HCT116 (cell line): ENCODE measurements at regions not wholly inside any gene's neighbourhood (a gene's known extent, or its start where the extent isn't known, plus 50 kb on each side); places are given as distances from the start of the nearest gene placed in this dataset.

Experiments used
- ATAC-seq: fragments of 200-7000 bp; cut with Tn5 transposase; 2 replicates; pipeline ENCODE4 v1.9.1; 2020; ENCODE audit warnings: mild to moderate bottlenecking, moderate library complexity
- BruUV-seq: library from RNA; stranded (reverse); fragments of 400-500 nt; replicated peaks from 2 replicates; lab custom pipeline; 2021; lab: Mats Ljungman, UMichigan
- CTCF ChIA-PET: fragments of 300-600 bp; sonication (Branson Sonifier 250); formaldehyde crosslinking; loops from one replicate; lab custom pipeline; 2021; ENCODE audit warnings: antibody characterized with exemption; lab: Charles Lee
- POLR2A ChIA-PET: fragments of 300-600, 350-600 bp; sonication (Branson Sonifier 250); formaldehyde crosslinking; loops from one replicate; lab custom pipeline; 2021; ENCODE audit warnings: antibody characterized with exemption; lab: Charles Lee
- RAD21 ChIA-PET, 2 experiments: fragments of 300-600 bp; sonication (Branson Sonifier 250); formaldehyde crosslinking; loops; one replicate each; lab custom pipeline; 2023; ENCODE audit warnings: low total read pairs in 2 of 2; ENCODE audit not compliant: uncharacterized antibody in 2 of 2, unreplicated experiment in 2 of 2, low non-redundant PET in 1 of 2; lab: Charles Lee
- DNase-seq: peaks from one replicate; pipeline ENCODE4 v3.0.0-alpha.2; 2010; ENCODE audit warnings: low read depth, low spot score
- H2AFZ ChIP-seq: fragments of 200-600 bp; shearing (Covaris generic), sonication (generic); 2 replicates; pipeline ENCODE4 v1.6.1; 2017; ENCODE audit warnings: low read depth, mixed run types, mixed read lengths, antibody characterized with exemption, low read length; ENCODE audit not compliant: poor library complexity, severe bottlenecking
- H3K27ac ChIP-seq: 2 replicates; pipeline ENCODE4 v1.5.1; 2012; ENCODE audit warnings: low read depth, low read length
- H3K27me3 ChIP-seq: fragments of 200-600 bp; sonication (generic); 2 replicates; pipeline ENCODE4 v1.6.1; 2016; ENCODE audit warnings: mixed run types, low read length, mixed read lengths; ENCODE audit not compliant: insufficient read depth
- H3K36me3 ChIP-seq, 2 experiments: fragments of 200-500 bp in 1 of 2; fragments of 200-600 bp in 1 of 2; sonication (Bioruptor generic) in 1 of 2; sonication (generic) in 1 of 2; 2 replicates each; pipeline versions ENCODE4 v1.5.1 to v1.6.1; 2014 to 2016; ENCODE audit warnings: low read length in 2 of 2, inconsistent platforms in 1 of 2, mixed read lengths in 1 of 2, mixed run types in 1 of 2; ENCODE audit not compliant: insufficient read depth in 2 of 2, control insufficient read depth in 1 of 2
- H3K4me1 ChIP-seq, 2 experiments: fragments of 200-600 bp in 1 of 2; sonication (generic) in 1 of 2; 2 replicates each; pipeline versions ENCODE4 v1.5.1 to v1.6.1; 2012 to 2017; ENCODE audit warnings: low read length in 2 of 2, inconsistent platforms in 1 of 2, mild to moderate bottlenecking in 1 of 2, mixed read lengths in 1 of 2, mixed run types in 1 of 2, moderate library complexity in 1 of 2; ENCODE audit not compliant: insufficient read depth in 2 of 2, control insufficient read depth in 1 of 2
- H3K4me2 ChIP-seq: fragments of 200-600 bp; sonication (generic); 2 replicates; pipeline ENCODE4 v1.6.1; 2017; ENCODE audit warnings: mixed run types, low read length, mixed read lengths
- H3K4me3 ChIP-seq, 2 experiments: fragments of 200-600 bp in 1 of 2; sonication (generic) in 1 of 2; replicated peaks in 1 of 2; 2 replicates each; pipeline ENCODE4 v1.5.1; 2011 to 2016; ENCODE audit warnings: low read length in 2 of 2, control low read depth in 1 of 2, low read depth in 1 of 2, mild to moderate bottlenecking in 1 of 2, mixed read lengths in 1 of 2, mixed run types in 1 of 2
- H3K79me2 ChIP-seq: fragments of 200-600 bp; sonication (generic); 2 replicates; pipeline ENCODE4 v1.6.1; 2017; ENCODE audit warnings: mild to moderate bottlenecking, mixed run types, low read length, moderate library complexity, mixed read lengths; ENCODE audit not compliant: insufficient read depth
- H3K9ac ChIP-seq: fragments of 200-600 bp; sonication (generic); 2 replicates; pipeline ENCODE4 v1.6.1; 2016; ENCODE audit warnings: low read length, mixed read lengths
- H3K9me2 ChIP-seq: fragments of 200-600 bp; sonication (generic), shearing (Covaris generic); 2 replicates; pipeline ENCODE4 v1.6.1; 2017; ENCODE audit warnings: mixed run types, mild to moderate bottlenecking, moderate library complexity; ENCODE audit not compliant: insufficient read depth
- H3K9me3 ChIP-seq, 2 experiments: fragments of 200-500 bp in 1 of 2; fragments of 200-600 bp in 1 of 2; sonication (Bioruptor generic) in 1 of 2; sonication (generic) in 1 of 2; 2 replicates each; pipeline ENCODE4 v1.6.1; 2014 to 2017; ENCODE audit warnings: low read length in 2 of 2, mixed read lengths in 2 of 2, inconsistent platforms in 1 of 2, low read depth in 1 of 2, mild to moderate bottlenecking in 1 of 2, mixed run types in 1 of 2, moderate library complexity in 1 of 2; ENCODE audit not compliant: control insufficient read depth in 1 of 2, insufficient read depth in 1 of 2
- H4K20me1 ChIP-seq: fragments of 200-600 bp; sonication (generic), shearing (Covaris generic); 2 replicates; pipeline ENCODE4 v1.6.1; 2017; ENCODE audit warnings: mixed run types, mild to moderate bottlenecking, moderate library complexity; ENCODE audit not compliant: insufficient read depth
- ATF3 ChIP-seq: IDR thresholded peaks from 2 replicates; pipeline ENCODE4 v1.6.1; 2012
- CBX3 ChIP-seq: IDR thresholded peaks from 2 replicates; pipeline ENCODE4 v1.6.1; 2012; ENCODE audit warnings: low read depth
- CEBPB ChIP-seq: IDR thresholded peaks from 2 replicates; pipeline ENCODE4 v1.6.1; 2012; ENCODE audit warnings: low read depth
- CTCF ChIP-seq, 3 experiments: fragments of 200-600 bp in 1 of 3; sonication (generic) in 1 of 3; IDR thresholded peaks in 2 of 3; conservative IDR thresholded peaks in 1 of 3; 2 replicates each; pipeline ENCODE4 v1.5.1; 2012 to 2017; ENCODE audit warnings: low read depth in 2 of 3, low read length in 2 of 3, antibody characterized with exemption in 1 of 3, borderline replicate concordance in 1 of 3, control low read depth in 1 of 3, mild to moderate bottlenecking in 1 of 3, mixed read lengths in 1 of 3, mixed run types in 1 of 3, moderate library complexity in 1 of 3; ENCODE audit not compliant: insufficient read depth in 1 of 3
- EGR1 ChIP-seq: IDR thresholded peaks from 2 replicates; pipeline ENCODE4 v1.6.1; 2012; ENCODE audit warnings: low read depth
- ELF1 ChIP-seq: IDR thresholded peaks from 2 replicates; pipeline ENCODE4 v1.6.1; 2012; ENCODE audit warnings: low read depth, borderline replicate concordance
- EZH2 ChIP-seq: fragments of 200-600 bp; sonication (generic); IDR thresholded peaks from 2 replicates; pipeline ENCODE4 v1.6.1; 2017; ENCODE audit warnings: antibody characterized with exemption, mixed run types
- EZH2phosphoT487 ChIP-seq: fragments of 200-600 bp; IDR thresholded peaks from 2 replicates; pipeline ENCODE4 v1.6.1; 2018; ENCODE audit warnings: antibody characterized with exemption, borderline replicate concordance
- FOSL1 ChIP-seq: IDR thresholded peaks from 2 replicates; pipeline ENCODE4 v1.6.1; 2012; ENCODE audit warnings: low read depth
- JUND ChIP-seq: IDR thresholded peaks from 2 replicates; pipeline ENCODE4 v1.6.1; 2012
- MAX ChIP-seq: IDR thresholded peaks from 2 replicates; pipeline ENCODE4 v1.6.1; 2012
- POLR2AphosphoS5 ChIP-seq: IDR thresholded peaks from 2 replicates; pipeline ENCODE4 v1.6.1; 2011; ENCODE audit warnings: mild to moderate bottlenecking, low read depth, low read length, moderate library complexity
- RAD21 ChIP-seq: IDR thresholded peaks from 2 replicates; pipeline ENCODE4 v1.6.1; 2012; ENCODE audit warnings: low read depth, mild to moderate bottlenecking
- SIN3A ChIP-seq: IDR thresholded peaks from 2 replicates; pipeline ENCODE4 v1.6.1; 2012; ENCODE audit warnings: low read depth
- SP1 ChIP-seq: IDR thresholded peaks from 2 replicates; pipeline ENCODE4 v1.6.1; 2012; ENCODE audit warnings: low read depth
- SRF ChIP-seq: IDR thresholded peaks from 2 replicates; pipeline ENCODE4 v1.6.1; 2012; ENCODE audit warnings: low read depth
- TCF7L2 ChIP-seq: IDR thresholded peaks from 2 replicates; pipeline ENCODE4 v1.7.0; 2011; ENCODE audit warnings: borderline replicate concordance, inconsistent platforms; ENCODE audit not compliant: insufficient read depth, insufficient read length; ENCODE audit errors: extremely low read depth
- YY1 ChIP-seq: IDR thresholded peaks from 2 replicates; pipeline ENCODE4 v1.6.1; 2011; ENCODE audit warnings: low read length, low read depth, moderate library complexity, mild to moderate bottlenecking; ENCODE audit not compliant: insufficient replicate concordance; ENCODE audit errors: extremely low read depth
- ZBTB33 ChIP-seq: IDR thresholded peaks from 2 replicates; pipeline ENCODE4 v1.6.1; 2011; ENCODE audit warnings: mild to moderate bottlenecking, low read length, moderate library complexity; ENCODE audit not compliant: insufficient replicate concordance; ENCODE audit errors: extremely low read depth
- ZNF274 ChIP-seq: fragments of 200-500 bp; sonication (Bioruptor generic); IDR thresholded peaks from 2 replicates; pipeline ENCODE4 v1.6.1; 2014; ENCODE audit warnings: mild to moderate bottlenecking, low read depth, low read length, inconsistent platforms
- intact Hi-C: fragments of 100-400 bp; cut with micrococcal nuclease; formaldehyde crosslinking; loops from 2 replicates; pipeline ENCODE4 v1.10.0; 2022

- H3K36me3 ChIP-seq, result no peaks in the 10 kb centered on the region
- no peaks in the 10 kb centered on the region for H3K79me2 ChIP-seq
- H3K4me2 ChIP-seq, result no peak overlapping the region
- ChIA-PET CTCF (no interaction called here), RAD21 (no interaction called here), POLR2A (no interaction called here)
- TF ChIP-seq CEBPB (no peak), YY1 (no peak), TCF7L2 (no peak), EZH2 (no peak), CBX3 (no peak), EZH2phosphoT487 (no peak), JUND (no peak), ZNF274 (no peak), SIN3A (no peak), ATF3 (no peak), EGR1 (no peak), SRF (no peak), ZBTB33 (no peak), FOSL1 (no peak), POLR2AphosphoS5 (no peak), RAD21 (no peak), SP1 (no peak), MAX (no peak), ELF1 (no peak), CTCF (IDR thresholded peaks at IDR 0.05 in 2 of 3, conservative IDR thresholded peaks at IDR 0.05 in 1 of 3; ENCODE audit: borderline replicate concordance in 1 of 3, insufficient read depth in 1 of 3, low read depth in 2 of 3, low read length in 2 of 3) (no peak)
- no peak overlapping the region for H2AFZ ChIP-seq
- no peak for ATAC-seq
- no peaks in the 10 kb centered on the region for H3K4me1 ChIP-seq
- no TSS peak for BruUV-seq
- H3K27me3 ChIP-seq, result no peaks in the 10 kb centered on the region
- H3K9me2 ChIP-seq, result no peaks in the 10 kb centered on the region
- no peak for DNase-seq
- no peaks in the 10 kb centered on the region for H4K20me1 ChIP-seq
- H3K9ac ChIP-seq, result no peak overlapping the region
- no peak overlapping the region for H3K27ac ChIP-seq
- no peak overlapping the region for H3K4me3 ChIP-seq
- intact Hi-C loops, result no loop called here
- no peaks in the 10 kb centered on the region for H3K9me3 ChIP-seq
These were observed 547.2 kb downstream of the ANKRD7 start for GRCh38 chr7:118771672-118772071.
